KOPT-K1 (cell line): ENCODE measurements at regions not wholly inside any gene's neighbourhood (a gene's known extent, or its start where the extent isn't known, plus 50 kb on each side); places are given as distances from the start of the nearest gene placed in this dataset.
"Not testable (repeated sequence)": the region's sequence is repeated elsewhere in the genome, so short reads cannot be mapped to it uniquely, and the experiment has no call there.

Experiments used
- H3K27ac ChIP-seq: fragments of 200-600 bp; sonication (generic); 2 replicates; pipeline ENCODE4 v1.5.1; 2016; ENCODE audit warnings: antibody characterized with exemption, mild to moderate bottlenecking, low read depth, low read length; ENCODE audit not compliant: poor library complexity, severe bottlenecking
- H3K36me3 ChIP-seq: fragments of 200-600 bp; sonication (generic); 2 replicates; pipeline ENCODE4 v1.5.1; 2017; ENCODE audit warnings: antibody characterized with exemption, mild to moderate bottlenecking, low read length, moderate library complexity; ENCODE audit not compliant: insufficient read depth
- H3K9me3 ChIP-seq: fragments of 200-600 bp; sonication (generic); 2 replicates; pipeline ENCODE4 v1.5.1; 2017; ENCODE audit warnings: antibody characterized with exemption, low read length, mild to moderate bottlenecking; ENCODE audit not compliant: insufficient read depth, poor library complexity, severe bottlenecking

GRCh38 chr17:77058016-77058415, 82.8 kb upstream of the SEC14L1 start:
- Histone ChIP-seq H3K9me3 (no peaks in the 10 kb centered on the region), H3K27ac (no peak overlapping the region)

DNA sequence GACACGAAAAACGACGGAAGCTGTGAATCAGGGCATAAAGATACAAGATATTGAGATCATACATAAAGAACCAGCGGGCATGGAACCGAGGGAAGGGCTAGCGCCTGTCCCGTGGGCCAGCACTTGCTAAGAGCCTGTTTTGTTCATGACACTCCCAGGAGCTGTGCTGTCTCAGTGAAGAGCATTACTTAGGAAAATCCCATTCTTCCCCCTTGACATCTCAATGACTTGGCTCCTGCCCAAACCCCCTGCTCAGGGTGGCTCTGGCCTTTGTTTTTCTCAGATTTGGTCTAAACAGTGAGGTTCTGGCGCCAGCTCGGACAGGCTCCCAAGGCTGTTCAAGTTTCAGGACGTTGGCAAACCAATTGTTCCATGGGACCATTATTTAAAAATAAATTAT, 79.1 kb upstream of the SEC14L1 start:
- Histone ChIP-seq H3K9me3 (no peaks in the 10 kb centered on the region), H3K36me3 (no peaks in the 10 kb centered on the region), H3K27ac (no peak overlapping the region)

More at GRCh38 chr17:77058016-77058415, 82.8 kb upstream of the SEC14L1 start:
- no peaks in the 10 kb centered on the region for H3K36me3 ChIP-seq

- no peak overlapping the region for H3K27ac ChIP-seq
- no peaks in the 10 kb centered on the region for H3K36me3 ChIP-seq
- no peaks in the 10 kb centered on the region for H3K9me3 ChIP-seq
These were observed 76.2 kb upstream of the SEC14L1 start for GRCh38 chr17:77064598-77064997.

- no peak overlapping the region for H3K27ac ChIP-seq
- no peaks in the 10 kb centered on the region for H3K9me3 ChIP-seq
- H3K36me3 ChIP-seq = no peaks in the 10 kb centered on the region
These were observed 74.6 kb upstream of the SEC14L1 start for GRCh38 chr17:77066165-77066564.

DNA sequence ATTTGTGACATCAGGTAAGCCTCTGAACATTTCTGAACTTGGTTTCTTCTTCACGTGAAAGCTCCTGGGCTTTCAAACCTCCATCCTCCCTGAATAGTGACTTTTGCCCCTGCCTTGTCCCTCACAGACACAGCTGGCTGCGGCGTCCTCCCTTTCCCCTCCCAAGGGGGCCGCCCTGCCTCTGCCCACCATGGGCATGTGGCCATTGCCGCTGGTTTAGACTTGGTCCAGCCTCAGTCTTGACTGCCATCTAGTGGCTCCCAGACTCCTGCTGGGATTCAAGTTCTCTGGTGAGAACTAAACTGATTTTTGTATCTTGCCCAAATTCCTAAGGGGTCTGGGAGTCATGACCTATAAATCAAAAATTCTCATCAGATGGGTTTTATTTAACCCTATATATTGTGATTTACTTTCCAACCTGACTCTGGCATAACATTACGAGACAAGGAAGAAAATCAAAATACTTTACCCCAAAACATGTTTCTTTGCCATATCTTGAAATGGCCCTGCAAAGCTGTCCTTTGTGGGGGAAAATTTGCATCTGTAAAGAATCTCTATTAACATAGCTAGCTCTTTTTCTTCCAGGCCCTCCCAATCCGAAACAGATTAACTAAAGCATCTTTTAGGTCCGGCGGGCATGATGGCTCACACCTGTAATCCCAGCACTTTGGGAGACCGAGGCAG, 73.9 kb upstream of the SEC14L1 start:
- not testable (repeated sequence) for H3K27ac ChIP-seq, H3K9me3 ChIP-seq, H3K36me3 ChIP-seq

DNA sequence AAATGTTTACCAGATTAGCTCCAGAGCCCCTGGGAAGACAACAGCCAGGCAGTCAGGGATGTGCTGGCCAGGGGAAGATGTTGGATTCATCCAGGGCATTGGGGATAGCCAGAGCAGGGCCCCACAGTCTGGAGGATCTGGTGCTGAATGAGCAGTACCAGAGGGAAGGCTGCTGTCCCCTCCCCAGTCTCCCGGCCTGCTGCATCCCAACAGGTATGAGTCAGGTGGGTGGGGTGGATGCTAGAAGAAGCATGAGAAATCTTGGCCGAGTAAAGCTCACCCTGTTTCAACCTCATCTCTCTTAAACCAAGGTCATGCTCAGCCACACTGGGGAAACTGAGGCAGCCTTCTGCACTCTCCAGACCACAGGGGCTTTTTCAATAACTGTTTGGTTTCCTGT, 71.9 kb upstream of the SEC14L1 start:
- Histone ChIP-seq H3K27ac (no peak overlapping the region), H3K9me3 (no peaks in the 10 kb centered on the region), H3K36me3 (no peaks in the 10 kb centered on the region)

DNA sequence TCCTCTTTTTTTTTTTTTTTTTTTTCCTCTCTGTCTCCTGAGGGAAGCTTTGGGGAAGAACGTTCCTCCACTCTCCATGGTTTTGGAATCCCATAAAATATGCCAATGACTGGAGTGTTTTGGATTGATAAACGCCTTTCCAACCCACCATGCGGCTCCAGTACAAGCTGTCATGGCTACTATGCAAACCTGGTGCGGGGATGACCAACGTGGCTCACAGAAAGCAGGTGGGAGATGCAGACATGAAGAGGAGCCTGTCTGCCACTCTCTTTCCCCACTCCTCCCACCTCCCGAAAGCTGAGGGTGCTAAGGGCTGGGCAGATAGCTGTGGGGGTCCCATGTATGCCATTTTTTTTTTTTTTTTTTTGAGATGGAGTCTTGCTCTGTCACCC, 69.9 kb upstream of the SEC14L1 start:
- Histone ChIP-seq H3K9me3 (no peaks in the 10 kb centered on the region), H3K36me3 (no peaks in the 10 kb centered on the region), H3K27ac (no peak overlapping the region)

DNA sequence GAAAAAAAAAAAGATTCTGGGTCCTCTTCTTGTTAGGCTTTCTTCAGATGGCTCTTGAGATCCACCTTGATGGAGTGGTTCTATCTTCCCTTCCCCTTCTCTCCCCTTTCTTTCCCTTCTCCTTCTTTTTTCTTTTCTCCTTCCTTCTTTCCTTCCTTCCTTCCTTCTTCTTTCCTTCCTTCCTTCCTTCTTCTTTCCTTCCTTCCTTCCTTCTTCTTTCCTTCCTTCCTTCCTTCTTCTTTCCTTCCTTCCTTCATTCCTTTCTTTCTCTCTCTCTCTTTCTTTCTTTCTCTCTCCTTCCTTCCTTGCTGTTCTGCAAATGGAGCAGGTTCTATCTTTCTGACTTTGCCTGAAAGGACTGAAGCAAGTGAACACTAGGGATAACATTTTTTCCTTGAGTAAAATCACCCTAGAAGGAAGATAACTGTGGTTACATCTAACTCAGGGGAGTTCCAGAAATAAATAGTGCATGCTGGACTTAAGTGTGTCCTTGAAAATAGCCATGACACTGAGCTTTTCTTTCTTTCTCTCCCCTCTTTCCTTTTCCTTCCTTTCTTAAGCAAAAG, 68.8 kb upstream of the SEC14L1 start:
- H3K9me3 ChIP-seq = no peaks in the 10 kb centered on the region
- H3K27ac ChIP-seq = no peak overlapping the region
- no peaks in the 10 kb centered on the region for H3K36me3 ChIP-seq

DNA sequence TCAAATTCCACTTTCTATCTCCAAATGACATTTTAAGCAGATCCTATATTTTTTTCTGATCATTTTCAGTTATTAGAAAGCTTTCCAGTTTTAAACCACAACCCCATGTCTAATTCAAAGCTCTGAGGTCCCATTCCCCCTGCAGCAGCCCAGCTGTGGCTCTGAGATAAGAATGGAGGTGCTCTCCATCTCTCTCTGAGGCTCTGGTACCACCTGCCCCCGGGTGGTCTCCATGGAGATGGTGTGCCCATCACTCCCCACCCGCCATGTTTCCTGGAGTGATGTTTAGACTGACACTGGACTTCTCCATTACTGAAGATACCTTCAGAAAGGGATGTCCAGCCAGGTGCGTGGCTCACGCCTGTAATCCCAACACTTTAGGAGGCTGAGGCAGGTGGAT, 68.1 kb upstream of the SEC14L1 start:
- no peaks in the 10 kb centered on the region for H3K36me3 ChIP-seq
- no peak overlapping the region for H3K27ac ChIP-seq
- H3K9me3 ChIP-seq = no peaks in the 10 kb centered on the region

- Histone ChIP-seq H3K27ac (no peak overlapping the region), H3K36me3 (no peaks in the 10 kb centered on the region)
These were observed 66.1 kb upstream of the SEC14L1 start for GRCh38 chr17:77074681-77075080.

DNA sequence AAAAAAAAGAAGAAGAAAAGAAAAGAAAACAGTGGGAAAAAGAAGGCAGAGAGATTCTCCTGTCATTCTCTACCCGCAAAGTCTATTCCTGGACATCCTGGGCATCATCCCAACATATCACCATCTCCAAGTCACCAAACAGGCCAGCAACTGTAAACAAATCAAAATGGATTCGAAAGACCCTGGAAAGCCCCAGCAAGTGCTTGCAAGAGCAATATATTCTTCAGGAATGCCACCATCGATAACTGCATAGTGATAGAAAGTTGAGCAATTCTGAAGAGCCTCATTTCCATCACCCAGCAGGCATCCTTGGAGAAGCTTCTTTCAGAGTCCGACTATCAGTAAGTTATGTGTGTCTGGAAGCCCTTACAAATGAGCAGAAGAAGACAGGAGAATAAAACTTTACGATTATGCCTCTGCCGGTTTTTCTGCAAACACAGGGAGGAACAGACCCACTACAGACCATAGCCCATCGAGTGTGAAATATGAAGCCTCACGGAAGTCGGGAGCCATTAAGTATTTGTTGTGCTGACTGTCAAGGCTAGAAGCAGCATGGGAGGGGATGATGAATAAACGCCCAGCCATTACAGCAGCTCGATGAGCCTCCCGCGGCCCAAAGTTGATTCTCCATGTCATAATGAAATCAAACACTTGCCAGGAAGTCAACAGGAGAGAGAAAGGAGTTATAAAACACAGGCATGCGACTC, 64.5 kb upstream of the SEC14L1 start:
- H3K27ac ChIP-seq = no peak overlapping the region
- H3K36me3 ChIP-seq = no peaks in the 10 kb centered on the region
- H3K9me3 ChIP-seq = no peaks in the 10 kb centered on the region

More at GRCh38 chr17:77074681-77075080, 66.1 kb upstream of the SEC14L1 start:
- H3K9me3 ChIP-seq = no peaks in the 10 kb centered on the region

DNA sequence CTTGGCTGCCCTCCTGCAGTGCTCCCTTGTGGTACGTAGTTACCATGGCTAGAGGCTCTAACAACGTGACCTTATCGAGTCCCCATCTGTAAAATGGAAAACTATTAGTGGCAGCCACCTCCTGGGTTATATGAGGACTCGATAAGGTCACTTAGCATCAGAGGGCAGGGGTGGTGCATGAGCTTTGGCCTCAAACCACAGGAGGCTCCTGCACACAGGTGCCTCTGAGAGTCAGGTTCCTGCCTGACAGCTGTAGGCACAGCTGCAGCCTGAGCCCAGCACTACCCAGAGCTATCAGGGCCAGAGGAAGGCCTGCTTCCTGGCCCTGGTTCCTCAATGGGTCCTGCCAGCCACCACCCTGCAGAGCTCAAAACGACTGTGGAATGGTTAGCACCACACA, 57.2 kb upstream of the SEC14L1 start:
- Histone ChIP-seq H3K9me3 (no peaks in the 10 kb centered on the region), H3K27ac (peak overlapping the region; percentile 14), H3K36me3 (no peaks in the 10 kb centered on the region)

GRCh38 chr17:77085926-77086432, 54.8 kb upstream of the SEC14L1 start:
- Histone ChIP-seq H3K27ac (peak overlapping the region; percentile 19), H3K36me3 (peaks cover 17% of the 10 kb centered on the region), H3K9me3 (no peaks in the 10 kb centered on the region)

- Histone ChIP-seq H3K27ac (peak overlapping the region; percentile 19), H3K36me3 (peaks cover 22% of the 10 kb centered on the region), H3K9me3 (no peaks in the 10 kb centered on the region)
These were observed 54.2 kb upstream of the SEC14L1 start for GRCh38 chr17:77086433-77087010.
